WTC11 (cell line): ENCODE measurements at regions not wholly inside any gene's neighbourhood (a gene's known extent, or its start where the extent isn't known, plus 50 kb on each side); places are given as distances from the start of the nearest gene placed in this dataset.

Experiments used
- CREM ChIP-seq: sonication (generic); formaldehyde crosslinking; IDR thresholded peaks from 2 replicates; pipeline ENCODE4 v1.8.1; 2022; ENCODE audit warnings: mild to moderate bottlenecking, missing genetic modification reagents, moderate library complexity
- CTCF ChIP-seq: fragments of 200-600 bp; IDR thresholded peaks from 2 replicates; pipeline ENCODE4 v1.8.0; 2022; ENCODE audit warnings: antibody characterized with exemption
- EMX1 ChIP-seq: fragments of 250-450 bp; sonication (Bioruptor Pico); IDR thresholded peaks from 2 replicates; pipeline ENCODE4 v1.8.0; 2021; ENCODE audit warnings: mild to moderate bottlenecking
- ESRRA ChIP-seq: sonication (generic); formaldehyde crosslinking; IDR thresholded peaks from 2 replicates; pipeline ENCODE4 v1.8.1; 2022; ENCODE audit warnings: mild to moderate bottlenecking, missing genetic modification reagents, borderline replicate concordance
- FOXK1 ChIP-seq: sonication (generic); formaldehyde crosslinking; IDR thresholded peaks from 2 replicates; pipeline ENCODE4 v1.8.0; 2022; ENCODE audit warnings: mild to moderate bottlenecking, moderate library complexity, missing genetic modification reagents
- TCF7 ChIP-seq: sonication (generic); formaldehyde crosslinking; IDR thresholded peaks from 2 replicates; pipeline ENCODE4 v1.8.0; 2022; ENCODE audit warnings: mild to moderate bottlenecking, low read depth, missing genetic modification reagents, moderate library complexity
- TEAD4 ChIP-seq: sonication (generic); formaldehyde crosslinking; IDR thresholded peaks from 2 replicates; pipeline ENCODE4 v1.8.0; 2022; ENCODE audit warnings: mild to moderate bottlenecking, missing genetic modification reagents
- ZBTB21 ChIP-seq: sonication (generic); formaldehyde crosslinking; IDR thresholded peaks from 2 replicates; pipeline ENCODE4 v1.8.1; 2023; ENCODE audit warnings: mild to moderate bottlenecking, missing genetic modification reagents, borderline replicate concordance
- ZNF219 ChIP-seq: sonication (generic); formaldehyde crosslinking; IDR thresholded peaks from 2 replicates; pipeline ENCODE4 v1.8.0; 2023; ENCODE audit warnings: missing genetic modification reagents, mild to moderate bottlenecking, borderline replicate concordance
- ZNF263 ChIP-seq: sonication (generic); formaldehyde crosslinking; IDR thresholded peaks from 2 replicates; pipeline ENCODE4 v1.8.1; 2022; ENCODE audit warnings: low read depth, mild to moderate bottlenecking, moderate library complexity, missing genetic modification reagents
- ZNF416 ChIP-seq: fragments of 250-450 bp; sonication (Bioruptor Pico); IDR thresholded peaks from 2 replicates; pipeline ENCODE4 v1.9.0; 2021; ENCODE audit warnings: mild to moderate bottlenecking, inconsistent platforms
- TF ChIP-seq, protein P1 (sequence below): sonication (generic); formaldehyde crosslinking; IDR thresholded peaks from 2 replicates; pipeline ENCODE4 v1.8.1; 2023; ENCODE audit warnings: mild to moderate bottlenecking, missing genetic modification reagents, moderate library complexity
- TF ChIP-seq, protein P2 (sequence below): sonication (generic); formaldehyde crosslinking; conservative IDR thresholded peaks from 2 replicates; pipeline ENCODE4 v1.8.1; 2022; ENCODE audit warnings: mild to moderate bottlenecking, missing genetic modification reagents
- TF ChIP-seq, protein P3 (sequence below): sonication (generic); formaldehyde crosslinking; IDR thresholded peaks from 2 replicates; pipeline ENCODE4 v1.8.0; 2023; ENCODE audit warnings: missing genetic modification reagents

DNA sequence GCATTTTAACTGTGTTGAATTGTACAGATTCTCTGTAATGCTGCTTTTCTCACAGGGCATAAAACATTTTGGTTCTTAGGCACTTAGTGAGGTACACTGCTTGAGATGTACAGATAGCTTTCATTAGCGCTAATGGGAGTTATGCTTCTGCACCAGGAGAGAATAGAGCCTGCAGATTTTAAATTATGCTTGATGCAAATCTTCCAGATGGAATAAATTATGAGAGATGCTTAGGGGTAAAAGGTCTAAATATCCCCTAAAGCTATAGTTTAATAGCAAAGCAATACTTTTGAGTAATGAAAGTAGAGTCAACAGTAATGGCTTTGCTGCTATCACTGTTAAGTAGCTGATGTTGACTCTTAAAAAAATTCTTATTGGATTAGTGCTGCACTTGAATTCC lies 248.9 kb downstream of the S1PR1 start:
- no peak for TF ChIP-seq CTCF
- TF ChIP-seq, protein P1, sequence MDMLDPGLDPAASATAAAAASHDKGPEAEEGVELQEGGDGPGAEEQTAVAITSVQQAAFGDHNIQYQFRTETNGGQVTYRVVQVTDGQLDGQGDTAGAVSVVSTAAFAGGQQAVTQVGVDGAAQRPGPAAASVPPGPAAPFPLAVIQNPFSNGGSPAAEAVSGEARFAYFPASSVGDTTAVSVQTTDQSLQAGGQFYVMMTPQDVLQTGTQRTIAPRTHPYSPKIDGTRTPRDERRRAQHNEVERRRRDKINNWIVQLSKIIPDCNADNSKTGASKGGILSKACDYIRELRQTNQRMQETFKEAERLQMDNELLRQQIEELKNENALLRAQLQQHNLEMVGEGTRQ (CRISPR knock-in tag): no peak
- no peak for TF ChIP-seq ZNF416 (CRISPR knock-in tag)
- TF ChIP-seq ZNF263 (CRISPR knock-in tag): no peak
- TF ChIP-seq EMX1 (CRISPR knock-in tag): no peak
- no peak for TF ChIP-seq ZNF219 (CRISPR knock-in tag)
- TF ChIP-seq, protein P2, sequence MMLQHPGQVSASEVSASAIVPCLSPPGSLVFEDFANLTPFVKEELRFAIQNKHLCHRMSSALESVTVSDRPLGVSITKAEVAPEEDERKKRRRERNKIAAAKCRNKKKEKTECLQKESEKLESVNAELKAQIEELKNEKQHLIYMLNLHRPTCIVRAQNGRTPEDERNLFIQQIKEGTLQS (CRISPR knock-in tag): no peak
- TF ChIP-seq TEAD4: no peak
- no peak for TF ChIP-seq TCF7 (CRISPR knock-in tag)
- TF ChIP-seq FOXK1 (CRISPR knock-in tag): no peak
- TF ChIP-seq ESRRA: no peak
- TF ChIP-seq, protein P3, sequence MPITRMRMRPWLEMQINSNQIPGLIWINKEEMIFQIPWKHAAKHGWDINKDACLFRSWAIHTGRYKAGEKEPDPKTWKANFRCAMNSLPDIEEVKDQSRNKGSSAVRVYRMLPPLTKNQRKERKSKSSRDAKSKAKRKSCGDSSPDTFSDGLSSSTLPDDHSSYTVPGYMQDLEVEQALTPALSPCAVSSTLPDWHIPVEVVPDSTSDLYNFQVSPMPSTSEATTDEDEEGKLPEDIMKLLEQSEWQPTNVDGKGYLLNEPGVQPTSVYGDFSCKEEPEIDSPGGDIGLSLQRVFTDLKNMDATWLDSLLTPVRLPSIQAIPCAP: no peak
- TF ChIP-seq CREM: no peak
- TF ChIP-seq ZBTB21 (CRISPR knock-in tag): no peak
